Neural crest cell (in vitro differentiated cells): ENCODE measurements at regions not wholly inside any gene's neighbourhood (a gene's known extent, or its start where the extent isn't known, plus 50 kb on each side); places are given as distances from the start of the nearest gene placed in this dataset.

Source experiments
- DNase-seq: peaks from one replicate; pipeline ENCODE4 v3.0.0; 2021; ENCODE audit warnings: low read depth, mixed read lengths, low spot score
- H3K27ac Mint-ChIP-seq: one replicate; pipeline ENCODE4 v1.8.0; 2021; ENCODE audit warnings: mild to moderate bottlenecking, mixed read lengths; ENCODE audit not compliant: unreplicated experiment
- H3K27me3 Mint-ChIP-seq: 2 replicates; pipeline ENCODE4 v1.8.0; 2021; ENCODE audit warnings: low read depth, mild to moderate bottlenecking, mixed read lengths
- H3K36me3 Mint-ChIP-seq: 2 replicates; pipeline ENCODE4 v1.8.0; 2021; ENCODE audit warnings: low read depth, mild to moderate bottlenecking, mixed read lengths
- H3K4me1 Mint-ChIP-seq: 2 replicates; pipeline ENCODE4 v1.8.0; 2021; ENCODE audit warnings: mixed read lengths
- H3K4me3 Mint-ChIP-seq: one replicate; pipeline ENCODE4 v1.8.0; 2021; ENCODE audit warnings: mild to moderate bottlenecking, mixed read lengths
- H3K9me3 Mint-ChIP-seq: 2 replicates; pipeline ENCODE4 v1.8.0; 2021; ENCODE audit warnings: mixed read lengths
- TF ChIP-seq, protein P1 (sequence below): fragments of 200-600 bp; sonication (generic); conservative IDR thresholded peaks from 2 replicates; pipeline ENCODE4 v1.5.0; 2021; ENCODE audit warnings: antibody characterized with exemption, mild to moderate bottlenecking

DNA sequence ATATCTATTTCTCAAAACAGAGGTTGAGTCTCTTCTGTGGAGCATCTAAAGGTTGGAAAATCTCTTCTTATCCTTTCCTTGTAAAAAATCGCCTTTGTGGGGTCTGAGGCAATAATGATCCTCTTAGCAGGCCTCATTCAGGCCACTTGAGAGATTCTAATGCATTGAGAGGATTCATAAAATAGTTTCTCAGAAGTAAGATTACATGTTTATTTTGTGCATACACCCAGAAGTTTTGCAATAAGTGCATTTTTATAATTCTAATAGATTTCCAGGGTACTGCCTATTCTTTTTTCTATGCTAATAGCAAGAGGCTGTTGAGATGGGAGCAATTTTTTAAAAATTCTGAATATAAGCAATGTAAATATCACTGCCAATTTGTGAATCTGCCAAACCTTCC, 342.2 kb upstream of the KLF12 start:
- TF ChIP-seq, protein P1, sequence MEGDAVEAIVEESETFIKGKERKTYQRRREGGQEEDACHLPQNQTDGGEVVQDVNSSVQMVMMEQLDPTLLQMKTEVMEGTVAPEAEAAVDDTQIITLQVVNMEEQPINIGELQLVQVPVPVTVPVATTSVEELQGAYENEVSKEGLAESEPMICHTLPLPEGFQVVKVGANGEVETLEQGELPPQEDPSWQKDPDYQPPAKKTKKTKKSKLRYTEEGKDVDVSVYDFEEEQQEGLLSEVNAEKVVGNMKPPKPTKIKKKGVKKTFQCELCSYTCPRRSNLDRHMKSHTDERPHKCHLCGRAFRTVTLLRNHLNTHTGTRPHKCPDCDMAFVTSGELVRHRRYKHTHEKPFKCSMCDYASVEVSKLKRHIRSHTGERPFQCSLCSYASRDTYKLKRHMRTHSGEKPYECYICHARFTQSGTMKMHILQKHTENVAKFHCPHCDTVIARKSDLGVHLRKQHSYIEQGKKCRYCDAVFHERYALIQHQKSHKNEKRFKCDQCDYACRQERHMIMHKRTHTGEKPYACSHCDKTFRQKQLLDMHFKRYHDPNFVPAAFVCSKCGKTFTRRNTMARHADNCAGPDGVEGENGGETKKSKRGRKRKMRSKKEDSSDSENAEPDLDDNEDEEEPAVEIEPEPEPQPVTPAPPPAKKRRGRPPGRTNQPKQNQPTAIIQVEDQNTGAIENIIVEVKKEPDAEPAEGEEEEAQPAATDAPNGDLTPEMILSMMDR, result no peak
- H3K27ac Mint-ChIP-seq, result no peak overlapping the region
- no peak overlapping the region for H3K4me3 Mint-ChIP-seq
- no peaks in the 10 kb centered on the region for H3K36me3 Mint-ChIP-seq
- H3K27me3 Mint-ChIP-seq, result no peaks in the 10 kb centered on the region
- peaks cover 5% of the 10 kb centered on the region for H3K9me3 Mint-ChIP-seq
- no peak for DNase-seq
- no peaks in the 10 kb centered on the region for H3K4me1 Mint-ChIP-seq

DNA sequence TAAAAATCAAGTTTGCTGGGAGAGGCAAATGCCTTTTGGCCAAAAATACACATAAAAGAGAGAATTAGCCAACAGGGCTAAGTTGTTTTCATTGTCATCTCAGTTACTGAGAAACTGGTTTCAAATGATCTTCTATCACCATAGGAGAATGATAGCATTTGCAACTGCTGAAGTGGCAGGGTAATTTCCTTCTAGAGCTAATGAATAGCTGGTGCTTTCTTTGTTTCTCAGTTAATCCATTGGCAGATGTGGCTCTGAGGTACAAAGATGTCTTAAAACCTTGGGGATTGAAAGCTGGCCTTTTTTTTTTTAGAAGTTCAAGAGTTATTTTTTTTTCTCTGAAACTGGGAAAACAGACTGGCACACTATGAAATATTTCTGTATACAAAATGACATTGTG, 332.7 kb upstream of the KLF12 start:
- Mint-ChIP-seq H3K27me3 (no peaks in the 10 kb centered on the region), H3K4me1 (peaks cover 14% of the 10 kb centered on the region), H3K36me3 (no peaks in the 10 kb centered on the region), H3K9me3 (no peaks in the 10 kb centered on the region), H3K4me3 (no peak overlapping the region), H3K27ac (no peak overlapping the region)
- no peak for DNase-seq
- TF ChIP-seq, protein P1, result no peak

DNA sequence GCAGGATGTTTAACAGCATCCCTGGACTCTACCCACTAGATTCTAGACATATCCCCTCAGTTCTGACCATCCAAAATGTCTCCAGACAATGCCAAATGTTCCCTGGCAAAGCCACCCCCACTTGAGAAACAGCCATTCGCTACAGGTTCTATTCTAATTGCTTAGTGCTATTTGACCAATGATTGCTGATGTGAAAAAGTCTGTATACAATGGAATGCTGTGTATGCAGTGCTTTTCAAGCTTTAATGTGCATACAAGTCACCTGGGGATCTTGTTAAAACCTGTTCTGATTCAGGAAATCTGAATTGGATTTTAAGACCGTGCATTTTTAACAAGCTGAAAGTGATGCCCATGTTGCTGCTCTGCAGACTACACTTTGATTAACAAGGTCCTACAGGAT, 331.8 kb upstream of the KLF12 start:
- Mint-ChIP-seq H3K27ac (peak overlapping the region; percentile 90), H3K27me3 (no peaks in the 10 kb centered on the region), H3K4me1 (peaks cover 14% of the 10 kb centered on the region), H3K36me3 (no peaks in the 10 kb centered on the region), H3K4me3 (no peak overlapping the region), H3K9me3 (peaks cover 2% of the 10 kb centered on the region)
- no peak for DNase-seq
- TF ChIP-seq, protein P1, result no peak

DNA sequence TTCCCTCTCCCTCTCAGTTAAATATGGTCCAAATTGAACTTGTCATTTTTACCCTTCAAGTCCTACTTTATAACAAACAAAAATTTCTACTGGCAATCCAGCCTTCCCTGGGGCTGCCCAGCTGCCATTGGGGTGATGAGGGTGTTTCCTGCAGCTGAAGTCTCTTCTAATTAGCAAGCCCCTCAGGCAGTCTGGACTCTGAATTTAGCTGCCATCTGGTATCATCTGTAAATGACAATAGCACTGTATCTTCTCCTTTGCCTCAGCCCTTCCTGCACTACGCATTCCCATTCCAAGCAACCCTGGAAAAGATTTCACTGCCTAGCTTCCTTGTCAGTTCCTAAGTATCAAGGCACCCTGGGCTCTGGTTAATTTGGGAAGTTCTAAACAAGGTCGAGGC, 331.1 kb upstream of the KLF12 start:
- no peaks in the 10 kb centered on the region for H3K27me3 Mint-ChIP-seq
- H3K4me1 Mint-ChIP-seq, result peaks cover 14% of the 10 kb centered on the region
- H3K27ac Mint-ChIP-seq, result no peak overlapping the region
- H3K9me3 Mint-ChIP-seq, result peaks cover 2% of the 10 kb centered on the region
- no peak for DNase-seq
- H3K36me3 Mint-ChIP-seq, result no peaks in the 10 kb centered on the region
- no peak overlapping the region for H3K4me3 Mint-ChIP-seq
- TF ChIP-seq, protein P1, result no peak

DNA sequence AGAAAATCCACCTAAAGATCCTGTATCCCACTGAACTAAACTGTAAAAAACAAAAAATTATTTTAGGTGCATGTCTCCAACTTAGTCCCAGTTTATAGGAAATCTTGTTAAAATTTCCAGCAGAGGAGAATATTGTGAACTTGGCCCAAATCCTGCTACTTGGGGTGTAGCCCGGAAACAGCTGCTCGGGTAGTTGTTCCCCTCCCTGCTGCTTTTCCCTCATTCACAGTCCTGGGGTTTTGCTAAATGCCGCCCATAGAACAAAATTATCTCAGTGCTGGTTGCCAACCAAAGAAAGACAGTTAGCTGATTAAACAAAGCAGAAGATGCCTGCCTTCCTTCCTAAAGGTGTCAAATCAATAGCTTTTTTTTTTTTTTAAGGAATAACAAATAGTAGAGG, 330.5 kb upstream of the KLF12 start:
- peaks cover 14% of the 10 kb centered on the region for H3K4me1 Mint-ChIP-seq
- no peaks in the 10 kb centered on the region for H3K27me3 Mint-ChIP-seq
- no peaks in the 10 kb centered on the region for H3K36me3 Mint-ChIP-seq
- TF ChIP-seq, protein P1, result no peak
- peaks cover 2% of the 10 kb centered on the region for H3K9me3 Mint-ChIP-seq
- H3K27ac Mint-ChIP-seq, result no peak overlapping the region
- DNase-seq, result no peak
- H3K4me3 Mint-ChIP-seq, result no peak overlapping the region

DNA sequence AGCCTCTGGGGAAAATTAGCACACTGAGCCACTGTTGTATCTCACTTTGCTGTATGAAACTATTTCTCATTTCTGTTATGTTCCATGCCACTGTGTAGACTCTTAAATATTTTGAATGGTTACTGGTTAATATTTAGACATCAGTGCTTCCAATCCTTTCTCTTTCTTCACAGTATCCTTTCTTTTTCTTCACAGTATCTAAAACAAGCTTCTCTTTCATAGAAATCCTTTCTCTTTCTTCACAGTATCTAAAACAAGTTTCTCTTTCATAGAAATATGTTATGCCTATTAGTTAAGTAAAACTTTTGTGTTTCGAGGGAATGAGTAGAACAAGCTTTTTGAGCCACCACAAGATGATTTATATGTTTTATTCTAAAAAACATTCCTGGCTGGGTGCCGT, 326.8 kb upstream of the KLF12 start:
- DNase-seq, result no peak
- H3K27me3 Mint-ChIP-seq, result no peaks in the 10 kb centered on the region
- no peaks in the 10 kb centered on the region for H3K36me3 Mint-ChIP-seq
- H3K4me3 Mint-ChIP-seq, result no peak overlapping the region
- peaks cover 8% of the 10 kb centered on the region for H3K4me1 Mint-ChIP-seq
- H3K9me3 Mint-ChIP-seq, result peaks cover 4% of the 10 kb centered on the region
- H3K27ac Mint-ChIP-seq, result no peak overlapping the region
- TF ChIP-seq, protein P1, result no peak
